Fibroblast of skin of right quadriceps (primary cell): ENCODE measurements at regions not wholly inside any gene's neighbourhood (a gene's known extent, or its start where the extent isn't known, plus 50 kb on each side); places are given as distances from the start of the nearest gene placed in this dataset.
A peak's percentile ranks its signal among the peaks of the same experiment; 100 is the strongest.
"Not testable (repeated sequence)": the region's sequence is repeated elsewhere in the genome, so short reads cannot be mapped to it uniquely, and the experiment has no call there.

ENCODE experiments used
- DNase-seq: peaks from one replicate; pipeline ENCODE4 v3.0.0-alpha.2; 2013

- no peak for DNase-seq
Observed at GRCh38 chr1:215287362-215287761, 204.8 kb downstream of the KCNK2 start.

GRCh38 chr1:215290018-215290417 lies 207.5 kb downstream of the KCNK2 start:
- DNase-seq = peak; percentile 57

- DNase-seq = peak; percentile 52
Observed at GRCh38 chr1:215292932-215293331, 210.4 kb downstream of the KCNK2 start.

- no peak for DNase-seq
Observed at GRCh38 chr1:215306426-215306825, 223.9 kb downstream of the KCNK2 start.

GRCh38 chr1:215321802-215322201 lies 239.3 kb downstream of the KCNK2 start:
- no peak for DNase-seq

GRCh38 chr1:215323992-215324391 lies 241.5 kb downstream of the KCNK2 start:
- DNase-seq = not testable (repeated sequence)

- DNase-seq = no peak
Observed at GRCh38 chr1:215330426-215330825, 236.7 kb upstream of the KCTD3 start.

GRCh38 chr1:215344539-215344938 lies 222.6 kb upstream of the KCTD3 start:
- DNase-seq = no peak

GRCh38 chr1:215345208-215345607 lies 221.9 kb upstream of the KCTD3 start:
- no peak for DNase-seq

GRCh38 chr1:215345766-215346165 lies 221.3 kb upstream of the KCTD3 start:
- DNase-seq = peak; percentile 7

- no peak for DNase-seq
Observed at GRCh38 chr1:215357901-215358300, 209.2 kb upstream of the KCTD3 start.

GRCh38 chr1:215358356-215358755 lies 208.7 kb upstream of the KCTD3 start:
- no peak for DNase-seq

GRCh38 chr1:215360031-215360430 lies 207.1 kb upstream of the KCTD3 start:
- no peak for DNase-seq

- DNase-seq = no peak
Observed at GRCh38 chr1:215360758-215361157, 206.3 kb upstream of the KCTD3 start.

GRCh38 chr1:215375381-215375780 lies 191.7 kb upstream of the KCTD3 start:
- DNase-seq = peak; percentile 51

GRCh38 chr1:215376544-215377264 lies 190.4 kb upstream of the KCTD3 start:
- DNase-seq = peak; percentile 96

GRCh38 chr1:215377746-215378145 lies 189.4 kb upstream of the KCTD3 start:
- peak; percentile 66 for DNase-seq

GRCh38 chr1:215380566-215380965 lies 186.5 kb upstream of the KCTD3 start:
- DNase-seq = no peak

GRCh38 chr1:215393476-215393875 lies 173.6 kb upstream of the KCTD3 start:
- no peak for DNase-seq

GRCh38 chr1:215394084-215394991 lies 172.8 kb upstream of the KCTD3 start:
- DNase-seq = no peak

GRCh38 chr1:215397106-215397505 lies 170.0 kb upstream of the KCTD3 start:
- DNase-seq = no peak

GRCh38 chr1:215397843-215398242 lies 169.3 kb upstream of the KCTD3 start:
- no peak for DNase-seq

- no peak for DNase-seq
Observed at GRCh38 chr1:215399787-215400186, 167.3 kb upstream of the KCTD3 start.

- no peak for DNase-seq
Observed at GRCh38 chr1:215400741-215401140, 166.4 kb upstream of the KCTD3 start.
